ENCODE measurements at regions not wholly inside any gene's neighbourhood (a gene's known extent, or its start where the extent isn't known, plus 50 kb on each side); places are given as distances from the start of the nearest gene placed in this dataset.

GRCh38 chr5:87184605-87185004, 83.1 kb upstream of the RASA1 start:
- Histone ChIP-seq H4K20me1 (ENCODE audit: control insufficient read depth, extremely low read depth, insufficient read depth, low read length) (no peaks in the 10 kb centered on the region), H3K9ac (ENCODE audit: insufficient read depth, low read length) (no peak overlapping the region), H3K79me2 (ENCODE audit: control insufficient read depth, insufficient read depth, low read length) (no peaks in the 10 kb centered on the region), H3K4me1 (ENCODE audit: control insufficient read depth, extremely low read depth, insufficient read depth, low read length) (no peaks in the 10 kb centered on the region), H2AFZ (ENCODE audit: low read length) (no peak overlapping the region), H3K4me3 (replicated peaks in 1 of 4; ENCODE audit: control extremely low read depth in 1 of 4, insufficient read depth in 1 of 4, low read depth in 3 of 4, low read length in 4 of 4) (no peak overlapping the region), H3K27me3 (ENCODE audit: control insufficient read depth, insufficient read depth, low read length) (no peaks in the 10 kb centered on the region), H3K36me3 (ENCODE audit: control insufficient read depth, insufficient read depth, low read length) (no peaks in the 10 kb centered on the region), H3K4me2 (ENCODE audit: extremely low read depth, insufficient read depth, low read length) (no peak overlapping the region), H3K27ac (ENCODE audit: insufficient read depth, low read length) (no peak overlapping the region), H3K9me3 (ENCODE audit: control insufficient read depth, insufficient read depth, low read depth, low read length) (no peaks in the 10 kb centered on the region)
- no peak for DNase-seq (ENCODE audit: low read depth in 2 of 2)
- TF ChIP-seq EZH2 (IDR thresholded peaks at IDR 0.05; ENCODE audit: low read length, missing control alignments) (no peak), CTCF (conservative IDR thresholded peaks at IDR 0.05 in 1 of 2, IDR thresholded peaks at IDR 0.05 in 1 of 2; ENCODE audit: low read depth in 1 of 2, low read length in 2 of 2) (no peak)

- H3K27me3 ChIP-seq (ENCODE audit: control insufficient read depth, insufficient read depth, low read length), result no peaks in the 10 kb centered on the region
- TF ChIP-seq EZH2 (IDR thresholded peaks at IDR 0.05; ENCODE audit: low read length, missing control alignments) (no peak), CTCF (conservative IDR thresholded peaks at IDR 0.05 in 1 of 2, IDR thresholded peaks at IDR 0.05 in 1 of 2; ENCODE audit: low read depth in 1 of 2, low read length in 2 of 2) (no peak)
- no peak overlapping the region for H3K9ac ChIP-seq (ENCODE audit: insufficient read depth, low read length)
- H3K4me2 ChIP-seq (ENCODE audit: extremely low read depth, insufficient read depth, low read length), result no peak overlapping the region
- no peaks in the 10 kb centered on the region for H3K4me1 ChIP-seq (ENCODE audit: control insufficient read depth, extremely low read depth, insufficient read depth, low read length)
- H3K4me3 ChIP-seq (replicated peaks in 1 of 4; ENCODE audit: control extremely low read depth in 1 of 4, insufficient read depth in 1 of 4, low read depth in 3 of 4, low read length in 4 of 4), result no peak overlapping the region
- no peak for DNase-seq (ENCODE audit: low read depth in 2 of 2)
- H3K27ac ChIP-seq (ENCODE audit: insufficient read depth, low read length), result no peak overlapping the region
- H3K36me3 ChIP-seq (ENCODE audit: control insufficient read depth, insufficient read depth, low read length), result no peaks in the 10 kb centered on the region
- H2AFZ ChIP-seq (ENCODE audit: low read length), result no peak overlapping the region
- no peaks in the 10 kb centered on the region for H3K9me3 ChIP-seq (ENCODE audit: control insufficient read depth, insufficient read depth, low read depth, low read length)
- no peaks in the 10 kb centered on the region for H3K79me2 ChIP-seq (ENCODE audit: control insufficient read depth, insufficient read depth, low read length)
- H4K20me1 ChIP-seq (ENCODE audit: control insufficient read depth, extremely low read depth, insufficient read depth, low read length), result no peaks in the 10 kb centered on the region
These were observed 81.8 kb upstream of the RASA1 start for GRCh38 chr5:87185838-87186237.

DNA sequence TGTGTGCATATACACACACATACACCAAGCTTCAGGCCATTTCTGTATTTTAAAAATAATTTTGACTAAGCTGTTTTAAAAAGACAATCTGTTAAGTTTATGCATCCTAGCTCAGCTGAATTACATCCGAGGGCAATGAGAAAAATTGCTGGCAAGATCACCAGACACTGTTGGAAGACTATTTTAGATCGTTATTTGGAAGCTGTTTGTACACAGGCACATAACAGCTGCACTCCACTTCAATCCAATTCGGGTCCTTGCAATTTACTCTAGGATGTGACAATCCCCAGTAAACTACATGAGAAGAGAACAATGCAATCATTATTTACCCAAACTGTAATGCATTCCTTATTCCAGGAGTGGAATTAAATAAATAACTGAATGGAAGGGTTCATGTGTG, 79.3 kb upstream of the RASA1 start:
- Histone ChIP-seq H3K9ac (ENCODE audit: insufficient read depth, low read length) (no peak overlapping the region), H3K27ac (ENCODE audit: insufficient read depth, low read length) (no peak overlapping the region), H2AFZ (ENCODE audit: low read length) (no peak overlapping the region), H3K27me3 (ENCODE audit: control insufficient read depth, insufficient read depth, low read length) (no peaks in the 10 kb centered on the region), H3K36me3 (ENCODE audit: control insufficient read depth, insufficient read depth, low read length) (no peaks in the 10 kb centered on the region), H3K4me3 (replicated peaks in 1 of 4; ENCODE audit: control extremely low read depth in 1 of 4, insufficient read depth in 1 of 4, low read depth in 3 of 4, low read length in 4 of 4) (no peak overlapping the region), H3K79me2 (ENCODE audit: control insufficient read depth, insufficient read depth, low read length) (no peaks in the 10 kb centered on the region), H3K9me3 (ENCODE audit: control insufficient read depth, insufficient read depth, low read depth, low read length) (no peaks in the 10 kb centered on the region), H4K20me1 (ENCODE audit: control insufficient read depth, extremely low read depth, insufficient read depth, low read length) (no peaks in the 10 kb centered on the region), H3K4me2 (ENCODE audit: extremely low read depth, insufficient read depth, low read length) (no peak overlapping the region), H3K4me1 (ENCODE audit: control insufficient read depth, extremely low read depth, insufficient read depth, low read length) (no peaks in the 10 kb centered on the region)
- no peak for DNase-seq (ENCODE audit: low read depth in 2 of 2)
- TF ChIP-seq CTCF (conservative IDR thresholded peaks at IDR 0.05 in 1 of 2, IDR thresholded peaks at IDR 0.05 in 1 of 2; ENCODE audit: low read depth in 1 of 2, low read length in 2 of 2) (no peak), EZH2 (IDR thresholded peaks at IDR 0.05; ENCODE audit: low read length, missing control alignments) (no peak)
